GM12878 (cell line): ENCODE measurements at regions not wholly inside any gene's neighbourhood (a gene's known extent, or its start where the extent isn't known, plus 50 kb on each side); places are given as distances from the start of the nearest gene placed in this dataset.

Experiments used
- ATAC-seq: fragments of 200-7000 bp; cut with Tn5 transposase; 3 replicates; pipeline ENCODE4 v1.9.1; 2020; ENCODE audit warnings: mild to moderate bottlenecking, moderate library complexity
- BruUV-seq: library from RNA; stranded (reverse); fragments of 400-500 nt; replicated peaks from 2 replicates; lab custom pipeline; 2021; lab: Mats Ljungman, UMichigan
- CTCF ChIA-PET: fragments of 300-600 bp; sonication (Branson Sonifier 250); formaldehyde crosslinking; extraction: SDS; loops from one replicate; lab custom pipeline; 2021; ENCODE audit warnings: inconsistent platforms; lab: Yijun Ruan, JAX
- POLR2A ChIA-PET: fragments of 350-600 bp; formaldehyde crosslinking; extraction: SDS; loops from one replicate; lab custom pipeline; 2021; ENCODE audit warnings: inconsistent platforms; lab: Charles Lee
- RAD21 ChIA-PET: fragments of 300-600 bp; sonication (Branson Sonifier 250); formaldehyde crosslinking; loops from one replicate; lab custom pipeline; 2023; ENCODE audit warnings: antibody characterized with exemption; ENCODE audit not compliant: unreplicated experiment; lab: Charles Lee
- SMC1A ChIA-PET: fragments of 300-600 bp; sonication (Branson Sonifier 250); formaldehyde crosslinking; loops from one replicate; lab custom pipeline; 2023; ENCODE audit not compliant: unreplicated experiment, uncharacterized antibody; lab: Charles Lee
- DNase-seq: peaks from one replicate; pipeline ENCODE4 v3.0.0-alpha.2; 2011; ENCODE audit warnings: low read depth, low spot score
- FAIRE-seq: peaks from 3 replicates; lab custom pipeline; 2011; peaks lifted over from hg19 to GRCh38; lab: Jason Lieb, UNC
- H2AFZ ChIP-seq: 2 replicates; pipeline ENCODE4 v1.6.0; 2011; ENCODE audit warnings: low read depth, low read length, control low read depth; ENCODE audit not compliant: control insufficient read depth
- H3K27ac ChIP-seq: 2 replicates; pipeline ENCODE4 v1.5.1; 2011; ENCODE audit warnings: control low read depth; ENCODE audit not compliant: control insufficient read depth, insufficient read depth
- H3K27me3 ChIP-seq, 2 experiments: replicated peaks in 1 of 2; 2 replicates each; pipeline versions ENCODE4 v1.6.0 to v1.6.1; 2011; ENCODE audit warnings: low read length in 1 of 2; ENCODE audit not compliant: control insufficient read depth in 2 of 2, insufficient read depth in 2 of 2
- H3K36me3 ChIP-seq, 2 experiments: 2 replicates each; pipeline ENCODE4 v1.5.1; 2011; ENCODE audit warnings: low read length in 1 of 2; ENCODE audit not compliant: control insufficient read depth in 2 of 2, insufficient read depth in 2 of 2
- H3K4me1 ChIP-seq: 2 replicates; pipeline ENCODE4 v1.6.1; 2011; ENCODE audit warnings: mild to moderate bottlenecking, low read length, moderate library complexity, mixed read lengths; ENCODE audit not compliant: control insufficient read depth, insufficient read depth
- H3K4me2 ChIP-seq: 2 replicates; pipeline ENCODE4 v1.6.0; 2011; ENCODE audit warnings: control low read depth; ENCODE audit not compliant: control insufficient read depth, insufficient read depth
- H3K4me3 ChIP-seq: fragments of 200-600 bp; sonication (generic); 2 replicates; pipeline ENCODE4 v1.5.1; 2016
- H3K79me2 ChIP-seq: 2 replicates; pipeline ENCODE4 v1.6.0; 2011; ENCODE audit warnings: low read length; ENCODE audit not compliant: control insufficient read depth, insufficient read depth
- H3K9ac ChIP-seq: 2 replicates; pipeline ENCODE4 v1.8.0; 2011; ENCODE audit warnings: low read length, control low read depth, mixed read lengths; ENCODE audit not compliant: control insufficient read depth, insufficient read depth
- H3K9me3 ChIP-seq: replicated peaks from 3 replicates; pipeline ENCODE4 v1.5.1; 2011; ENCODE audit warnings: mild to moderate bottlenecking, low read length; ENCODE audit not compliant: control insufficient read depth, insufficient read depth
- H4K20me1 ChIP-seq: 2 replicates; pipeline ENCODE4 v1.6.0; 2011; ENCODE audit not compliant: control insufficient read depth, insufficient read depth
- FOS ChIP-seq: IDR thresholded peaks from 3 replicates; pipeline ENCODE4 v1.6.1; 2011; ENCODE audit warnings: borderline replicate concordance; ENCODE audit not compliant: insufficient read length; ENCODE audit errors: extremely low read depth
- FOXK2 ChIP-seq: fragments of 450-650 bp; IDR thresholded peaks from 2 replicates; pipeline ENCODE4 v1.6.1; 2017; ENCODE audit warnings: mild to moderate bottlenecking, moderate library complexity
- IRF4 ChIP-seq: IDR thresholded peaks from 2 replicates; pipeline ENCODE4 v1.6.1; 2011; ENCODE audit warnings: low read depth, low read length
- MYB ChIP-seq: fragments of 150-350 bp; IDR thresholded peaks from 2 replicates; pipeline ENCODE4 v1.6.1; 2014; ENCODE audit warnings: mild to moderate bottlenecking, low read depth, low read length, borderline replicate concordance
- PML ChIP-seq: IDR thresholded peaks from 2 replicates; pipeline ENCODE4 v1.6.1; 2012; ENCODE audit warnings: low read length, inconsistent platforms
- RAD51 ChIP-seq: fragments of 450-650 bp; IDR thresholded peaks from 2 replicates; pipeline ENCODE4 v1.6.1; 2016; ENCODE audit warnings: moderate library complexity, mild to moderate bottlenecking, inconsistent platforms
- RFX5 ChIP-seq: IDR thresholded peaks from 2 replicates; pipeline ENCODE4 v1.6.1; 2011; ENCODE audit warnings: low read depth, low read length, improper control_type of control experiment
- SMAD1 ChIP-seq: fragments of 450-650 bp; IDR thresholded peaks from 2 replicates; pipeline ENCODE4 v1.6.1; 2018; ENCODE audit warnings: mild to moderate bottlenecking, low read depth; ENCODE audit not compliant: partially characterized antibody
- TARDBP ChIP-seq: IDR thresholded peaks from 2 replicates; pipeline ENCODE4 v1.6.1; 2016; ENCODE audit warnings: borderline replicate concordance
- WGBS: methylation state at CpG from one replicate; pipeline ENCODE4 v1.1.6; 2016; ENCODE audit warnings: low lambda C conversion rate; ENCODE audit not compliant: insufficient replicate concordance, insufficient coverage; ENCODE audit errors: missing lambda C conversion rate; 5-methylcytosine and 5-hydroxymethylcytosine counted together
- in situ Hi-C: fragments of 300-500 bp; cut with MboI; formaldehyde crosslinking; loops from 9 replicates; pipeline ENCODE4 v1.14.3; 2018; ENCODE audit warnings: mixed read lengths
- intact Hi-C: fragments of 100-400 bp; cut with micrococcal nuclease; formaldehyde crosslinking; loops from one replicate; pipeline ENCODE4 v1.14.2; 2022; ENCODE audit not compliant: unreplicated experiment
- TF ChIP-seq, protein P1 (sequence below): IDR thresholded peaks from 2 replicates; pipeline ENCODE4 v1.6.1; 2012; ENCODE audit warnings: low read length, inconsistent platforms
- TF ChIP-seq, protein P2 (sequence below): fragments of 150-350 bp; IDR thresholded peaks from 2 replicates; pipeline ENCODE4 v1.6.1; 2014; ENCODE audit warnings: mild to moderate bottlenecking, low read depth, low read length
- TF ChIP-seq, protein P3 (sequence below): fragments of 450-650 bp; IDR thresholded peaks from 2 replicates; pipeline ENCODE4 v1.6.1; 2017; ENCODE audit warnings: mild to moderate bottlenecking, moderate library complexity
- TF ChIP-seq, protein P4 (sequence below): IDR thresholded peaks from 2 replicates; pipeline ENCODE4 v1.6.1; 2011; ENCODE audit warnings: mild to moderate bottlenecking, low read depth, low read length, moderate library complexity; ENCODE audit not compliant: insufficient replicate concordance
- TF ChIP-seq, protein P5 (sequence below): fragments of 450-650 bp; IDR thresholded peaks from 2 replicates; pipeline ENCODE4 v1.6.1; 2014; ENCODE audit warnings: mild to moderate bottlenecking

DNA sequence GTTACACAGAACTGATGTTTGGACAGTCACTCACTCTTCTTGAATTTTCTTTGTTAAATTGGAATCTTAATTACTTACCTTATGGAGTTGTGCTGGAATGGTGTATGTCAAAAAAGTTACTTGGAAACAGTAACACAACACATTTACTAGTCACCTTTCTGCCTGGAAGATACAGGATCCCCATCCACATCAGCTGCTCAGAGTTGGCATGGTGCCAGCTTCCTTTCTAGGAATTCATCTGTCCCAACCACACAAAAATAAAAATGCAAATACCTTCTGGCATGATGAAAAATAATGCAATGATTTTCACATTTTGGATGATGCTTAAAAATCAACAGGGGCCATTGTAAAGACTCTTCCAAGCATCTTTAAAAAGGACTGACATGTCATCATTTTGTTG, 341.5 kb downstream of the TMEM38B start (continued):
- TF ChIP-seq FOXK2, result no peak
- TF ChIP-seq MYB, result no peak
- TF ChIP-seq IRF4, result no peak
- no peak for TF ChIP-seq FOS
- TF ChIP-seq, protein P1, sequence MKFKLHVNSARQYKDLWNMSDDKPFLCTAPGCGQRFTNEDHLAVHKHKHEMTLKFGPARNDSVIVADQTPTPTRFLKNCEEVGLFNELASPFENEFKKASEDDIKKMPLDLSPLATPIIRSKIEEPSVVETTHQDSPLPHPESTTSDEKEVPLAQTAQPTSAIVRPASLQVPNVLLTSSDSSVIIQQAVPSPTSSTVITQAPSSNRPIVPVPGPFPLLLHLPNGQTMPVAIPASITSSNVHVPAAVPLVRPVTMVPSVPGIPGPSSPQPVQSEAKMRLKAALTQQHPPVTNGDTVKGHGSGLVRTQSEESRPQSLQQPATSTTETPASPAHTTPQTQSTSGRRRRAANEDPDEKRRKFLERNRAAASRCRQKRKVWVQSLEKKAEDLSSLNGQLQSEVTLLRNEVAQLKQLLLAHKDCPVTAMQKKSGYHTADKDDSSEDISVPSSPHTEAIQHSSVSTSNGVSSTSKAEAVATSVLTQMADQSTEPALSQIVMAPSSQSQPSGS, result no peak
- no peak for TF ChIP-seq RFX5
- no peak for TF ChIP-seq PML
- TF ChIP-seq, protein P2, sequence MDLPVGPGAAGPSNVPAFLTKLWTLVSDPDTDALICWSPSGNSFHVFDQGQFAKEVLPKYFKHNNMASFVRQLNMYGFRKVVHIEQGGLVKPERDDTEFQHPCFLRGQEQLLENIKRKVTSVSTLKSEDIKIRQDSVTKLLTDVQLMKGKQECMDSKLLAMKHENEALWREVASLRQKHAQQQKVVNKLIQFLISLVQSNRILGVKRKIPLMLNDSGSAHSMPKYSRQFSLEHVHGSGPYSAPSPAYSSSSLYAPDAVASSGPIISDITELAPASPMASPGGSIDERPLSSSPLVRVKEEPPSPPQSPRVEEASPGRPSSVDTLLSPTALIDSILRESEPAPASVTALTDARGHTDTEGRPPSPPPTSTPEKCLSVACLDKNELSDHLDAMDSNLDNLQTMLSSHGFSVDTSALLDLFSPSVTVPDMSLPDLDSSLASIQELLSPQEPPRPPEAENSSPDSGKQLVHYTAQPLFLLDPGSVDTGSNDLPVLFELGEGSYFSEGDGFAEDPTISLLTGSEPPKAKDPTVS, result no peak

DNA sequence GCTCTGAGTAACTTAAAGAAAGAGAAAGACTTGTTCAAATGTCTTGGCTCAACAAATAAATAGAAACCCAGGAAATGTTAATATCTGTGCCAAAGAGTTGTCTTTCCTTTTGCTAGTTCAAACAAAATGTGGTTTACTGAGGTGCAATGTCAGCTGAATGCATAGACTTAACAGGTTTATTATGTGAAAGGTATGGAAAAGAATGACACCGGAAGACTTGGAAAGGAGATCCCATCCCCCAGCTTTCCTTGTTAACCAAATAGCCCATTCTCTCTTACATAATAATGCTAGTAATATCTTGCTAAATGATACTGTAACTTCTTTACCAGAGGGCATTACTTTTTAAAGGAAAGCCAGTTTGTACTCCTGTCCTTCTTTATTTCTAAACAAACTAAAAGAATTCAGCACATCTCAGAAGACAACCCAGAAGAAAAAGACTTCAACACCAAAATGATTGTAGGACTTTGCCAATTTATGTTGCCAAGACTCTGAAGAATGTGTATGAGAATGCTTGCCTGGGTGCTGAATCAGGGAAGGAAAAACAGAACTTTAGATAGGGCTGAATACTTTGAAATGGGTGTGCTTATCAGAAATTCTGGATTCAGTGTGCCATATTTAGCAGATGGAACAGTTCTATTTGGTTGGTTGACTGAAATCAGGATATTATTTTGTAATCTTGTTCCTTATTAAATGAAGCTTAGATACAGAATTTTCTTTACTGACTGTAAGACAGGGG, 344.1 kb downstream of the TMEM38B start:
- Histone ChIP-seq H3K4me1 (no peaks in the 10 kb centered on the region), H4K20me1 (no peaks in the 10 kb centered on the region), H3K9ac (no peak overlapping the region), H3K27ac (no peak overlapping the region), H3K9me3 (no peaks in the 10 kb centered on the region), H2AFZ (no peak overlapping the region), H3K79me2 (no peaks in the 10 kb centered on the region), H3K4me2 (no peak overlapping the region), H3K27me3 (no peaks in the 10 kb centered on the region), H3K4me3 (no peak overlapping the region), H3K36me3 (no peaks in the 10 kb centered on the region)
- SMC1A ChIA-PET, result interaction anchor here (0.6 kb wide), 1 partner anchor 11 kb away, joined by 3 read pairs; no protein-coding TSS in a partner anchor
- BruUV-seq, result no TSS peak
- ATAC-seq (no peak), FAIRE-seq (no peak), DNase-seq (no peak)
- 89% methylated on average over 1 of the region's 1 CpG for whole genome bisulfite sequencing
- CTCF ChIA-PET, result interaction anchor here (0.6 kb wide), 1 partner anchor 1306 kb away, joined by 3 read pairs; no protein-coding TSS in a partner anchor
- intact Hi-C loops (no loop called here), in situ Hi-C loops (no loop called here)
- RAD21 ChIA-PET, result interaction anchor here (0.5 kb wide), 1 partner anchor 570 kb away, joined by 3 read pairs; no protein-coding TSS in a partner anchor
- POLR2A ChIA-PET, result no interaction called here
- TF ChIP-seq TARDBP (no peak), SMAD1 (no peak), RAD51 (no peak)
- TF ChIP-seq, protein P3, sequence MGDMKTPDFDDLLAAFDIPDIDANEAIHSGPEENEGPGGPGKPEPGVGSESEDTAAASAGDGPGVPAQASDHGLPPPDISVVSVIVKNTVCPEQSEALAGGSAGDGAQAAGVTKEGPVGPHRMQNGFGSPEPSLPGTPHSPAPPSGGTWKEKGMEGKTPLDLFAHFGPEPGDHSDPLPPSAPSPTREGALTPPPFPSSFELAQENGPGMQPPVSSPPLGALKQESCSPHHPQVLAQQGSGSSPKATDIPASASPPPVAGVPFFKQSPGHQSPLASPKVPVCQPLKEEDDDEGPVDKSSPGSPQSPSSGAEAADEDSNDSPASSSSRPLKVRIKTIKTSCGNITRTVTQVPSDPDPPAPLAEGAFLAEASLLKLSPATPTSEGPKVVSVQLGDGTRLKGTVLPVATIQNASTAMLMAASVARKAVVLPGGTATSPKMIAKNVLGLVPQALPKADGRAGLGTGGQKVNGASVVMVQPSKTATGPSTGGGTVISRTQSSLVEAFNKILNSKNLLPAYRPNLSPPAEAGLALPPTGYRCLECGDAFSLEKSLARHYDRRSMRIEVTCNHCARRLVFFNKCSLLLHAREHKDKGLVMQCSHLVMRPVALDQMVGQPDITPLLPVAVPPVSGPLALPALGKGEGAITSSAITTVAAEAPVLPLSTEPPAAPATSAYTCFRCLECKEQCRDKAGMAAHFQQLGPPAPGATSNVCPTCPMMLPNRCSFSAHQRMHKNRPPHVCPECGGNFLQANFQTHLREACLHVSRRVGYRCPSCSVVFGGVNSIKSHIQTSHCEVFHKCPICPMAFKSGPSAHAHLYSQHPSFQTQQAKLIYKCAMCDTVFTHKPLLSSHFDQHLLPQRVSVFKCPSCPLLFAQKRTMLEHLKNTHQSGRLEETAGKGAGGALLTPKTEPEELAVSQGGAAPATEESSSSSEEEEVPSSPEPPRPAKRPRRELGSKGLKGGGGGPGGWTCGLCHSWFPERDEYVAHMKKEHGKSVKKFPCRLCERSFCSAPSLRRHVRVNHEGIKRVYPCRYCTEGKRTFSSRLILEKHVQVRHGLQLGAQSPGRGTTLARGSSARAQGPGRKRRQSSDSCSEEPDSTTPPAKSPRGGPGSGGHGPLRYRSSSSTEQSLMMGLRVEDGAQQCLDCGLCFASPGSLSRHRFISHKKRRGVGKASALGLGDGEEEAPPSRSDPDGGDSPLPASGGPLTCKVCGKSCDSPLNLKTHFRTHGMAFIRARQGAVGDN, result no peak
- TF ChIP-seq, protein P4, sequence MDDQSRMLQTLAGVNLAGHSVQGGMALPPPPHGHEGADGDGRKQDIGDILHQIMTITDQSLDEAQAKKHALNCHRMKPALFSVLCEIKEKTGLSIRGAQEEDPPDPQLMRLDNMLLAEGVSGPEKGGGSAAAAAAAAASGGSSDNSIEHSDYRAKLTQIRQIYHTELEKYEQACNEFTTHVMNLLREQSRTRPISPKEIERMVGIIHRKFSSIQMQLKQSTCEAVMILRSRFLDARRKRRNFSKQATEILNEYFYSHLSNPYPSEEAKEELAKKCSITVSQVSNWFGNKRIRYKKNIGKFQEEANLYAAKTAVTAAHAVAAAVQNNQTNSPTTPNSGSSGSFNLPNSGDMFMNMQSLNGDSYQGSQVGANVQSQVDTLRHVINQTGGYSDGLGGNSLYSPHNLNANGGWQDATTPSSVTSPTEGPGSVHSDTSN, result no peak
- TF ChIP-seq, protein P5, sequence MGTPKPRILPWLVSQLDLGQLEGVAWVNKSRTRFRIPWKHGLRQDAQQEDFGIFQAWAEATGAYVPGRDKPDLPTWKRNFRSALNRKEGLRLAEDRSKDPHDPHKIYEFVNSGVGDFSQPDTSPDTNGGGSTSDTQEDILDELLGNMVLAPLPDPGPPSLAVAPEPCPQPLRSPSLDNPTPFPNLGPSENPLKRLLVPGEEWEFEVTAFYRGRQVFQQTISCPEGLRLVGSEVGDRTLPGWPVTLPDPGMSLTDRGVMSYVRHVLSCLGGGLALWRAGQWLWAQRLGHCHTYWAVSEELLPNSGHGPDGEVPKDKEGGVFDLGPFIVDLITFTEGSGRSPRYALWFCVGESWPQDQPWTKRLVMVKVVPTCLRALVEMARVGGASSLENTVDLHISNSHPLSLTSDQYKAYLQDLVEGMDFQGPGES, result no peak
